Naive thymus-derived CD8-positive, alpha-beta T cell (primary cell): ENCODE measurements at regions not wholly inside any gene's neighbourhood (a gene's known extent, or its start where the extent isn't known, plus 50 kb on each side); places are given as distances from the start of the nearest gene placed in this dataset.

Experiments used
- ATAC-seq, 2 donors: fragments of 150-1000 bp; cut with Tn5 transposase in 1 of 2; sonication (Bioruptor Pico), chemical (Tn5 transposase) in 1 of 2; 1 replicate in 1 of 2; 2 replicates in 1 of 2; pipeline ENCODE4 v1.10.0; 2021; ENCODE audit warnings: mild to moderate bottlenecking in 2 of 2, moderate library complexity in 2 of 2
- POLR2A ChIA-PET: fragments of 350-600 bp; sonication (Branson Sonifier 250); formaldehyde crosslinking; loops from one replicate; lab custom pipeline; 2021; ENCODE audit warnings: antibody characterized with exemption; lab: Charles Lee
- DNase-seq, 10 donors: peaks; one replicate each; pipeline versions ENCODE4 v3.0.0 to v3.0.0-alpha.2; 2020 to 2022
- H3K27ac Mint-ChIP-seq, 10 donors: one replicate each; pipeline ENCODE4 v1.8.0; 2020 to 2022; ENCODE audit warnings: mild to moderate bottlenecking in 10 of 10, mixed read lengths in 10 of 10, moderate library complexity in 4 of 10, inconsistent platforms in 1 of 10
- H3K27me3 Mint-ChIP-seq, 5 donors: one replicate each; pipeline ENCODE4 v1.8.0; 2021 to 2022; ENCODE audit warnings: mixed read lengths in 5 of 5
- H3K36me3 Mint-ChIP-seq, 3 donors: one replicate each; pipeline ENCODE4 v1.8.0; 2020 to 2022; ENCODE audit warnings: mixed read lengths in 3 of 3, mild to moderate bottlenecking in 2 of 3, inconsistent platforms in 1 of 3
- H3K4me1 Mint-ChIP-seq, 4 donors: one replicate each; pipeline ENCODE4 v1.8.0; 2021 to 2022; ENCODE audit warnings: mixed read lengths in 4 of 4
- H3K4me3 Mint-ChIP-seq, 10 donors: one replicate each; pipeline ENCODE4 v1.8.0; 2020 to 2022; ENCODE audit warnings: mild to moderate bottlenecking in 10 of 10, mixed read lengths in 10 of 10, moderate library complexity in 6 of 10, inconsistent platforms in 1 of 10
- H3K9me3 Mint-ChIP-seq, 9 donors: one replicate each; pipeline ENCODE4 v1.8.0; 2020 to 2022; ENCODE audit warnings: mixed read lengths in 9 of 9, mild to moderate bottlenecking in 3 of 9, inconsistent platforms in 1 of 9, moderate library complexity in 1 of 9

GRCh38 chr15:70440416-70441138, 322.8 kb downstream of the UACA start:
- no peaks in the 10 kb centered on the region for H3K36me3 Mint-ChIP-seq
- H3K27ac Mint-ChIP-seq = peak overlapping the region in 1 of 10 donors; percentile 64
- peak overlapping the region in 1 of 10 donors; percentile 16 for H3K4me3 Mint-ChIP-seq
- DNase-seq = no peak
- H3K4me1 Mint-ChIP-seq = peaks cover 17 to 29% (median 19%) of the 10 kb centered on the region in 4 donors
- ATAC-seq = no peak
- POLR2A ChIA-PET = no interaction called here
- H3K9me3 Mint-ChIP-seq = no peaks in the 10 kb centered on the region
- H3K27me3 Mint-ChIP-seq = peaks cover 6 to 28% (median 21%) of the 10 kb centered on the region in 5 donors

- peaks cover 6 to 28% (median 21%) of the 10 kb centered on the region in 5 donors for H3K27me3 Mint-ChIP-seq
- peaks cover 24 to 36% (median 25%) of the 10 kb centered on the region in 4 donors for H3K4me1 Mint-ChIP-seq
- no peaks in the 10 kb centered on the region for H3K9me3 Mint-ChIP-seq
- DNase-seq = no peak
- no peaks in the 10 kb centered on the region for H3K36me3 Mint-ChIP-seq
- H3K4me3 Mint-ChIP-seq = no peak overlapping the region
- ATAC-seq = no peak
- peak overlapping the region in 1 of 10 donors; percentile 64 for H3K27ac Mint-ChIP-seq
- POLR2A ChIA-PET = no interaction called here
These were observed 323.5 kb downstream of the UACA start for GRCh38 chr15:70439880-70440279.

- Mint-ChIP-seq H3K4me3 (no peak overlapping the region), H3K9me3 (no peaks in the 10 kb centered on the region), H3K36me3 (no peaks in the 10 kb centered on the region), H3K27ac (no peak overlapping the region), H3K27me3 (peaks cover 6 to 28% (median 19%) of the 10 kb centered on the region in 5 donors), H3K4me1 (peaks cover 26 to 40% (median 29%) of the 10 kb centered on the region in 4 donors)
- ATAC-seq (no peak), DNase-seq (no peak)
- POLR2A ChIA-PET = no interaction called here
These were observed 324.0 kb downstream of the UACA start for GRCh38 chr15:70439304-70439877.

GRCh38 chr15:70438776-70439175, 324.6 kb downstream of the UACA start:
- Mint-ChIP-seq H3K4me3 (no peak overlapping the region), H3K27ac (no peak overlapping the region), H3K27me3 (peaks cover 6 to 27% (median 15%) of the 10 kb centered on the region in 5 donors), H3K9me3 (no peaks in the 10 kb centered on the region), H3K36me3 (no peaks in the 10 kb centered on the region), H3K4me1 (peaks cover 26 to 40% (median 29%) of the 10 kb centered on the region in 4 donors)
- no peak for DNase-seq
- no peak for ATAC-seq
- POLR2A ChIA-PET = no interaction called here

- ATAC-seq = no peak
- H3K27me3 Mint-ChIP-seq = peaks cover 6 to 20% (median 14%) of the 10 kb centered on the region in 5 donors
- no peak overlapping the region for H3K27ac Mint-ChIP-seq
- H3K4me3 Mint-ChIP-seq = no peak overlapping the region
- no peak for DNase-seq
- no peaks in the 10 kb centered on the region for H3K36me3 Mint-ChIP-seq
- H3K4me1 Mint-ChIP-seq = peaks cover 26 to 40% (median 29%) of the 10 kb centered on the region in 4 donors
- H3K9me3 Mint-ChIP-seq = no peaks in the 10 kb centered on the region
- POLR2A ChIA-PET = no interaction called here
These were observed 325.4 kb downstream of the UACA start for GRCh38 chr15:70437882-70438451.

GRCh38 chr15:70437089-70437488, 326.3 kb downstream of the UACA start:
- H3K4me1 Mint-ChIP-seq = peaks cover 26 to 40% (median 29%) of the 10 kb centered on the region in 4 donors
- DNase-seq = no peak
- H3K36me3 Mint-ChIP-seq = no peaks in the 10 kb centered on the region
- H3K9me3 Mint-ChIP-seq = no peaks in the 10 kb centered on the region
- H3K4me3 Mint-ChIP-seq = no peak overlapping the region
- H3K27me3 Mint-ChIP-seq = peaks cover 3 to 13% (median 5%) of the 10 kb centered on the region in 5 donors
- no peak for ATAC-seq
- no peak overlapping the region for H3K27ac Mint-ChIP-seq
- POLR2A ChIA-PET = no interaction called here

GRCh38 chr15:70436428-70436827, 326.9 kb downstream of the UACA start:
- no peak overlapping the region for H3K4me3 Mint-ChIP-seq
- no peaks in the 10 kb centered on the region for H3K36me3 Mint-ChIP-seq
- DNase-seq (no peak), ATAC-seq (no peak)
- H3K27me3 Mint-ChIP-seq = peaks cover 0 to 6% (median 0%) of the 10 kb centered on the region in 5 donors
- POLR2A ChIA-PET = no interaction called here
- no peaks in the 10 kb centered on the region for H3K9me3 Mint-ChIP-seq
- H3K4me1 Mint-ChIP-seq = peaks cover 24 to 40% (median 30%) of the 10 kb centered on the region in 4 donors
- H3K27ac Mint-ChIP-seq = no peak overlapping the region

- Mint-ChIP-seq H3K36me3 (no peaks in the 10 kb centered on the region), H3K4me3 (peak overlapping the region in 6 of 10 donors; percentile 11 to 50 (median 26)), H3K4me1 (peaks cover 24 to 40% (median 30%) of the 10 kb centered on the region in 4 donors), H3K27me3 (peaks cover 0 to 2% (median 0%) of the 10 kb centered on the region in 5 donors), H3K27ac (peak overlapping the region in 5 of 10 donors; percentile 17 to 78 (median 35)), H3K9me3 (no peaks in the 10 kb centered on the region)
- ATAC-seq (no peak), DNase-seq (no peak)
- POLR2A ChIA-PET = no interaction called here
These were observed 327.5 kb downstream of the UACA start for GRCh38 chr15:70435872-70436271.

GRCh38 chr15:70435369-70435768, 328.0 kb downstream of the UACA start:
- Mint-ChIP-seq H3K9me3 (no peaks in the 10 kb centered on the region), H3K36me3 (no peaks in the 10 kb centered on the region), H3K4me1 (peaks cover 22 to 36% (median 30%) of the 10 kb centered on the region in 4 donors), H3K27me3 (no peaks in the 10 kb centered on the region), H3K27ac (peak overlapping the region in 8 of 10 donors; percentile 6 to 69 (median 36)), H3K4me3 (peak overlapping the region in 8 of 10 donors; percentile 1 to 76 (median 30))
- peak in 3 of 10 donors; percentile 10 to 29 (median 15) for DNase-seq
- peak; percentile 67 to 77 for ATAC-seq
- POLR2A ChIA-PET = no interaction called here

GRCh38 chr15:70433586-70434324, 329.6 kb downstream of the UACA start:
- peaks cover 0 to 7% (median 0%) of the 10 kb centered on the region in 9 donors for H3K9me3 Mint-ChIP-seq
- no peak overlapping the region for H3K4me3 Mint-ChIP-seq
- no peaks in the 10 kb centered on the region for H3K27me3 Mint-ChIP-seq
- POLR2A ChIA-PET = interaction anchor here (0.9 kb wide), 1 partner anchor 33 kb away, joined by 3 read pairs; no protein-coding TSS in a partner anchor
- H3K27ac Mint-ChIP-seq = peak overlapping the region in 1 of 10 donors; percentile 41
- no peak for DNase-seq
- H3K4me1 Mint-ChIP-seq = peaks cover 13 to 29% (median 22%) of the 10 kb centered on the region in 4 donors
- ATAC-seq = no peak
- H3K36me3 Mint-ChIP-seq = peaks cover 0 to 7% (median 4%) of the 10 kb centered on the region in 3 donors

GRCh38 chr15:70432924-70433495, 330.3 kb downstream of the UACA start:
- peaks cover 0 to 15% (median 2%) of the 10 kb centered on the region in 9 donors for H3K9me3 Mint-ChIP-seq
- no peak for DNase-seq
- H3K36me3 Mint-ChIP-seq = peaks cover 0 to 11% (median 11%) of the 10 kb centered on the region in 3 donors
- H3K27me3 Mint-ChIP-seq = no peaks in the 10 kb centered on the region
- ATAC-seq = no peak
- no peak overlapping the region for H3K27ac Mint-ChIP-seq
- no peak overlapping the region for H3K4me3 Mint-ChIP-seq
- POLR2A ChIA-PET = interaction anchor here (0.5 kb wide), 1 partner anchor 1614 kb away, joined by 3 read pairs; no protein-coding TSS in a partner anchor
- peaks cover 12 to 29% (median 22%) of the 10 kb centered on the region in 4 donors for H3K4me1 Mint-ChIP-seq

- peak overlapping the region in 1 of 10 donors; percentile 14 for H3K4me3 Mint-ChIP-seq
- ATAC-seq (no peak), DNase-seq (no peak)
- POLR2A ChIA-PET = no interaction called here
- H3K27me3 Mint-ChIP-seq = no peaks in the 10 kb centered on the region
- H3K4me1 Mint-ChIP-seq = peaks cover 12 to 25% (median 22%) of the 10 kb centered on the region in 4 donors
- peaks cover 0 to 16% (median 2%) of the 10 kb centered on the region in 9 donors for H3K9me3 Mint-ChIP-seq
- no peak overlapping the region for H3K27ac Mint-ChIP-seq
- H3K36me3 Mint-ChIP-seq = peaks cover 0 to 12% (median 11%) of the 10 kb centered on the region in 3 donors
These were observed 331.5 kb downstream of the UACA start for GRCh38 chr15:70431854-70432253.
